HG02798 (cell line): ENCODE measurements at regions not wholly inside any gene's neighbourhood (a gene's known extent, or its start where the extent isn't known, plus 50 kb on each side); places are given as distances from the start of the nearest gene placed in this dataset.
"Not testable (repeated sequence)": the region's sequence is repeated elsewhere in the genome, so short reads cannot be mapped to it uniquely, and the experiment has no call there.

Experiments used
- ATAC-seq: cut with Tn5 transposase; IDR thresholded peaks from one replicate; pipeline ENCODE4 v1.9.1; 2021; ENCODE audit warnings: mild to moderate bottlenecking; ENCODE audit not compliant: unreplicated experiment, poor library complexity

DNA sequence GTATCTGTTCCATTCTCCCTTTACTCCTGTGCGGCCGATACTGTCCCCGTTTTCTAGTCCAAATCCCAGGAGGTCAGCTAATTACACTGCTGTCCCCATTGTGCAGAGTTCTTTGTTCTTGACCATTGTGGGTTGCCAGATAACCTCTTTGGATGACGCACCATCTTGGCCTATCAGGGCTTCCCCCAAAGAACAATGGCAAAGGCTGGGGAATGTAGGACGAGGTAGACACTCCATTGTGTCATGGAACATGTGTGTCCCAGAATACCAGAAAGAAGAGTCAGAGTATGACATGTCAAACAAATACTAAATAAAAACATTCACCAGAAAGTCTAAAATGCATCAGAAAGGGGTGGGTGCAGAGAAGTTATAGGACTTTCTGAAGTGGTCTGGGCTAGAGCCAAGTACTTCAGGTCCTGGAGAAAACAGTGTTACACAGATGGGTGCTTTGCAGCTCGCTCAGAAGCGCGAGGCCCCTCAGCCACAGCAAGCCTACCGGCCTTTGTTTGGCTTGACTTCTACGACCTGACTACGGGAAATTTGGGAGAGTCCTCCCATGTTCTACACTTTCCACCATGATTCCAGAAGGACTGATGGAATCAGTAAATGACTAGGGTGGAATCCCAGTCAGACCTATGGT, 83.2 kb upstream of the SSBP2 start:
- ATAC-seq: no peak

DNA sequence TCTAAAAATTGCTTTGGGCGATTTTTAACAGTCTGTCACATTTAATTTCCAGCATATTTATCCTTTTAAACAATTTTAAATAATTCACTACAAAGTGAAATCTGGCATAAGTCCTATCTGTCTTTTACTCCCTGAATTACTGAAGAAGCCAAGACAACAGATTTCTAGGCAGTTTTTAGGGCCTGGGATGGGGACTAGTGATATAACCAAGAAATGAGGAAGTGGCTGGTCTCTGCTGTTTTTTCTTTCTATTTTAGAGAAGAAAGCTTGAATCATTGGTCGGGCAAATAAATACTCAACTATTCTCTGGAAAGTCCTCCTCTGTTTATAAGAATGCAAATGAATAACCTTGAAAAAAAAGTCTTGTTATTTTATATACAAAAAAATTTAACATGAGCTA, 79.7 kb upstream of the SSBP2 start:
- ATAC-seq: no peak

GRCh38 chr5:81829242-81829641, 78.3 kb upstream of the SSBP2 start:
- ATAC-seq: no peak

DNA sequence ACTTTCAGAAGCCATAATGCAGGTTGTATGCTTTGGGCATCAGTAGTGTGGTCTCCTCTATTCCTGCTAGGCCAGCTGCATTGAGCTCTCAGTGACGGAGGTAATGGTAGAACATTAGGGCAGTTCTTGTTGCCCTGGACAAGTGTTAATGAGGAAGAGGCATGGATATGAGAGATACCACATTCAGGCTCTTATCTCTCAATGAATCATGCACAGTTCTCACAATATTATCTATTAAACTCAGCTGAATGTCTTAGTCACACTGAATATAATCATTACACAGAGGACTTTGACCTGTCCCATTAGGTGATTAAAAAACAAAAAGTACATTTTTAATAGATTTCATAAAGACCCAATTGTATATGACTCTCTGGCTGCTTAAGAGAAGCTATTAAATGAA, 76.6 kb upstream of the SSBP2 start:
- no peak for ATAC-seq

GRCh38 chr5:81826128-81826527, 75.2 kb upstream of the SSBP2 start:
- no peak for ATAC-seq

DNA sequence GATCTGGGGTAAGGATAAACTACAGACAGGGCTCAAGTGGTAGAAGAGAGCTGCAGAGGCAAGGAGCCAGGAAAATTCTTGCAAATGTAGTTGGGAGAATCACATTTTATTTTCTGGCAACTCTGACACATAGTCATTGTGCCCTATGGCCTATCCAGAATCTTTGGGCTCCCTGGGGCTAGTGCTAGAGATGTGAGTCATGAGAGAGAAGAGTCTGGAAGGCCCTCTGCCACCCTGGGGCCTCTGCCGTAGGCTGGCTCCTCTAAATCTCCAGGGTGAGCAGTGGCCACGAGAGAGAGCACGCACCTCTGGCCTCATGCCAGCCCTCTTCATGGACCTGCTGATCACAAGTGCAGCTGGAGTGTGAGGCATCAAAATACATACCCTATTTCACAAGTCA, 74.3 kb upstream of the SSBP2 start:
- ATAC-seq: no peak

GRCh38 chr5:81823736-81824135, 72.8 kb upstream of the SSBP2 start:
- not testable (repeated sequence) for ATAC-seq

GRCh38 chr5:81820863-81821262, 70.0 kb upstream of the SSBP2 start:
- no peak for ATAC-seq

- ATAC-seq: no peak
Measured at GRCh38 chr5:81820318-81820636, 69.4 kb upstream of the SSBP2 start.

GRCh38 chr5:81819556-81820317, 68.8 kb upstream of the SSBP2 start:
- ATAC-seq: no peak

DNA sequence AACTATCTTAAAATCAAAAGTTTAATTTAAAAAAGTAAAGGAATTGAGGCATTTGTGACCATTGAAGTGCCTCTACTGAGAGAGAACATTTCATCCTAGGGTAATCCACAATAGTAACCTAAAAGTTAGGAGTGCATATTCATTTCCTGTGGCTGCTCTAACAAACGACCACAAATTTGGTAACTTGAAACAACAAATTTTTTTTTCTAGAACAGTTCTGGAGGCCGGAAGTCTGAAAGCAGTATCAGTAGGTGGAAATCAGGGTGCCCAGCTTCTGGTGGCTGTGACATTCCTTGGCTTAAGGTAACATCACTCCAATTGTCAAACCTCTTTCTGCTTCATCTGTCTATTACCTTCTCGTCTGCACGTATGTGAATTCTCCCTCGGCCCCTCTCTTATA, 67.1 kb upstream of the SSBP2 start:
- no peak for ATAC-seq

GRCh38 chr5:81817086-81817485, 66.2 kb upstream of the SSBP2 start:
- no peak for ATAC-seq

- ATAC-seq: no peak
Measured at GRCh38 chr5:81815321-81815720, 64.4 kb upstream of the SSBP2 start.

DNA sequence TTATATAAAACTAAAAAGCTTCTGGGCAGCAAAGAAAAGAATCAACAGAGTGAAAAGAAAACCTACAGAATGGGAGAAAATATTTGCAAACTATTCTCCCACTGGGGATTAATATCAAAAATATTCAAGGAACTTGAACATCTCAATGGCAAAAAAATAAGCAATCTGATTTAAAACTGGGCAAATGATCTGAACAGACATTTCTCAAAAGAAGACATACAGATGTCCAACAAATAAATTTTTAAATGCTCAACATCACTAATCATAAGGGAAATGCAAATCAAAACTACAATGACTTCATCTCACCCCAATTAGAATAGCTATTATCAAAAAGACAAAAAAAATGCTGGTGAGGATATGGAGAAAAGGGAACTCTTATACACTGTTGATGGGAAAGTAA, 57.2 kb upstream of the SSBP2 start:
- no peak for ATAC-seq

DNA sequence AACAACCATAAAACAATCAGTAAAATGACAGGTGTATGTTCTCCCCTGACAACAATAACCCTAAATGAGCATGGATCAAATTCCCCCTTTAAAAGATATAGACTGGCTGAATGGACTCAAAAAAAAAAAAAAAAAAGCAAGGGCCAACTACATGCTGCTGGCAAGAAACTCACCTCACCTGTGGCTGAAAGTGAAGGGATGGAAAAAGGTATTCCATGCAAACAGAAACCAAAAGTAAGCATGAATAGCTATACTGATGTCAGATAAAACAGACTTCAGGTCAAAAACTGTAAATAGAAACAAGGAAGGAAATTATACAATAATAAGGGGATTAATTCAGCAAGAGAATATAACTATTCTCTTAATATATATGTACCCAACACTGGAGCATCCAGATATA, 54.2 kb upstream of the SSBP2 start:
- ATAC-seq: no peak

DNA sequence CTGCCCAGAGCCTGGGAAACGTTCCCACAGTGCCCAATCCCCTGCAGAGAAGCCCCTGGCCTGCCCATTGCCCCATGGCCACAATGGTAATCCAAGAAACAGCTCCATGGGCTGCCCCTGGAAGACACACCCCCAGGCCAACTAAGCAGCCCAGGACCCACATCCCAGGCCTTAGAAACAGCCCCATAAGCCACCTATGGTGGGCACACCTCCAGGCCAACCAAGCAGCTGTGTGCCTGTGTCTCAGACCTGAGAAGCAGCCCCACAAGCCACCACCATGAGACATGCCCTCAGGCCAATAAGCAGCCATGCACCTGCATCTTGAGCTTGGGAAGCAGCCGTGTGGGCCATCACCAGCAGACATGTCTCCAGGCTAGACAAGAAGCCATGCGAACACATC, 52.9 kb upstream of the SSBP2 start:
- no peak for ATAC-seq

- no peak for ATAC-seq
Measured at GRCh38 chr5:81802625-81803024, 51.7 kb upstream of the SSBP2 start.

GRCh38 chr5:81802020-81802419, 51.1 kb upstream of the SSBP2 start:
- ATAC-seq: no peak

DNA sequence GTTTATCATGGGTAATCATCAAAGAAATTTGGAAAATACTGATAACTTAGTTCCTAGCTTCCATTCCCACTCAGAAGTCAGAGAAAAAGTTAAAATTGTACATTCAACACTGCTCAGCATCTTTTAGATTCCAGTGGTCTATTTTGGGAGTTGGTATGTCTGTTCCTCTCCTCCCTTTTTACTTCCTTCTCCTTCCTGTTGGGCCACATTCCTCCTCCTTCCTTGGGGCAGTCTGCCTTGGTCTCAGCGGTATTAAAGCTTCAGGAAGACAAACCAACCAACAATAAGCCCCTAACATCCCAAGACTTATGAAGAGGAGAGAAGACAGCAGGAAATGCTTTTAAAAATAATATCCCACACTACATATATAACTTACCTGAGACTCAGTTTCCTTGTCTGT, 49.9 kb upstream of the SSBP2 start:
- ATAC-seq: no peak
